GOT3 (cell line): ENCODE measurements at regions not wholly inside any gene's neighbourhood (a gene's known extent, or its start where the extent isn't known, plus 50 kb on each side); places are given as distances from the start of the nearest gene placed in this dataset.
"Not testable (repeated sequence)": the region's sequence is repeated elsewhere in the genome, so short reads cannot be mapped to it uniquely, and the experiment has no call there.

Experiments
- DNase-seq: peaks from one replicate; lab custom pipeline; 2025; ENCODE audit warnings: mixed read lengths; lab: John Stamatoyannopoulos, UW

DNA sequence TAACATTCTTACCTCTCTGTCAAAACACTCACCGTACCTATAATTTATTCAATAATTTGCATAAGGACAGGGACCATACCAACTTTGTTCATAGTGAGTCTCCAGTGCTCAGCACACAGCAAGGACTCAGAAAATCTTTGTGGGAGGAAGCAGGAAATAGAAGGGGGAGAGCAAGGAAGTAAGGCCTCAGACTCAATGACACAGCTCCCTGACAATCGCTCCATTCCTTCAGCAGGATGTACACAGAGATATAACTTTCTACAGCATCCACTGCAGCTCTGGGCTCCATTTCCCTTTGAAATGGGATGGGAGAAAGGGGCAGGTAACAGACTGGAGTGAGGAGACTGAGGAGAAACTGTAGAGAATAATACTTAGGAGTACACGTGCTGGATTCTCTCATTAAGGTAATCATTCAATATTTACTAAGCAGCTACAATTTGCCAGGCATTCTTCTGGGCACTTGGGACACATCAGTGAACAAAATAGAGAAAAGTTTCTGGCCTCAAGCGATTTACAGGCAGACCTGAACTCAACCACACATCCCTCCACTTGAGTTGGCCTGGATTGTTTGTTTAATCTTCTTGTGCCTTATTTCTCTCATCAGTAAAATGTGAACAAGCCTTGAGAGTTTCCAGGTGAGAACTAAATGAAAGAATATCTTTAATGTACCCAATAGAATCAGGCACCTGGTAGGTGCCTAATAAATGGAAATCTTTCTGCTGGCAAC, 330.3 kb upstream of the THBS1 start:
- DNase-seq = no peak

DNA sequence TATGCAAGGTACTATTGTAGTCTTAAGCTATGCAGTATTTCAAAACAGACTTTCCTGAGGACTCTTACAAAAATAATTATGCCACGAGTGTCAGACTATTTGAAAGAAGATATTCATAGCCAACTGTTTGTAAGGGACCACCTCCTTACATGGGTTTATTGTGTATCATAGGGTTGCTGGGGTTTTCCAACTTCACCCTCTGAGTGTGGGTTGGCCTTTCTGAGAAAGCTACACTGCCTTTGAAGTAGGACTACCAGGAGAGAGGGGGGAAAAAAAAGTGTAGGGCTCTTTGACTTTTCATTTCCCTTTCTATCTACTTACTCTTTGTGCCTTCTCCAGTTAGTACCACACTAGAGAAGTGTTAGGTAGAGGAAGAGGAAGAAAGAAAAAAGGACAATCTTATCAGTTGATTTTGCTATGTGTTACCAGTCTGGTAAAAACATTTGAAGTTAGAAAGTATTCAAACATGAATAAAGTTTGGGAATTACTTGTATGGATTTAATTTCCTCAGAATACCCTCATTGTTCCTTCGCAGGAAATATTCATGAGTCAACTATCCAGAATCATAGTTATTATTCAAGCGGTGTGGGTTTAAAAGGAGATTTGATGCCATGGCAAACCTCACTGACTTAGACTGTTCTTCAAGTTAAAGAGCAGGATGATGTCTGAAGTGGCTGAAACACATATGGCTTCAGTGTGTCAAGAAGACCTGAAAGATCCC, 329.3 kb upstream of the THBS1 start:
- DNase-seq = no peak

DNA sequence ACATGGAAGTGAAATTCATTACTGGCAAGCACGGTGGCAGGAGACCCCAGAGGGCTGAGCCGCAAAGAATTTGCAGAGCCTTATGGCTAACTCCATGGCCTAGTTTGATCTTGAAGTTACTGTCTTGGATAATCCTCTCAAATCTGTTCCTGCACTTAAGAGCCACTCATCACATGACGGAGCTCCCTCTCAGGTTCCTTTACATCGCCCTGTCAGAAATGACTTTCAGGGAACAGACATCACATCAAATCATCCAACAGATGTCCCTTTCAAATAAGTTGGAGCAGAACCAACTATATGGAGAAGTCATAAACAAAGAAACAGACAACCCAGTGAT, 328.8 kb upstream of the THBS1 start:
- no peak for DNase-seq

DNA sequence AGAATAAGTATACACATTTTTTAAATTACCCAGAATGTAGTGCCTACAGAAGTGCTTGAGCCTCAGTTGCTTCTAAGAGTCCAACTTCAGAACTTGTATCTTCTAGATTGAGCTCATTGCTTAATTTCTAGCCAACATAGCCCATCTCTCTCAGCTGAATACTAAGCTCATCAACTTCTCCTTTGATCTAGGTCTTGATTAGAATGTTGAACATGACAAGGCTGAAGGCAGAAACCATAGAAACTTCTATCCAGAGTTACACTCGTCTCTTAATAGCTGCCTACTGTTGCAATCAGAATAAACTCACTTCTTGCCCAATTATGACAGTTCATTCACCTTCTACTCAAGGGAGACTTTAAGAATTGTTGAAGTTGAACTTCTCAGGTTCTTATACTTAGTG, 327.3 kb upstream of the THBS1 start:
- no peak for DNase-seq

DNA sequence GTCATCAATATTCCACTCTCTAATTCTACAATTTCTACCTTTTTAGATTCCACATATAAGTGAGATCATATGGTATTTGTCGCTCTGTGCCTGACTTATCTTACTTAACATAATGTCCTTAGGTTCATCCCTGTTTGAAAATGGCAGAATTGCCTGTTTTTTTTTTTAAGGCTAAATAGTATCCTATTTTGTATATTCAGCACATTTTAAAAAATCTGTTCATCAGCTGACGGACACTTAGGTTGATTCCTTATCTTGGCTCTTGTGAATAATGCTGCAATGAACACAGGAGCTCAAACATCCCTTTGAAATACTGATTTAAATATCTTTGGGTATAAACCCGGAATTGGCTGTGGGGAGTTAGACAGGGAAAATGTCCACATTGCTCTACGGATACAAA, 326.7 kb upstream of the THBS1 start:
- no peak for DNase-seq

DNA sequence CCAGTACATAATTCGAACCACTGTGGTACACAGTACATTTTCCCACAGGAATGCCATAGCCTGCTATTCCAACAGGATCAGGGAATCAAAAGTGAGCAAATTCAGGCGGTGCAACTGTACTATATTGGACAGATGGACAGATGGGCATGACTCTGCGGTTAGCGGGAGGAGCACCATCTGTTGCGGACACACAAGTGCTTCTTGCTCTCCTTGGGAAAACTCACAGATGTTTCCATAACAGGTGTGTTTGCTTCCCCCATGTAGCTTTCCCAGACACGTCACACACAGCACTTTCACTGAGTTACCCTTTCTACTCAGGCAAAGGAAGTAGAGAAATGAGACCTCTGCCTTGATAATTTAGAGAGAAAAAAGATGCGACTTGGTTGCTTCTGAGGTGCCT, 325.1 kb upstream of the THBS1 start:
- no peak for DNase-seq

DNA sequence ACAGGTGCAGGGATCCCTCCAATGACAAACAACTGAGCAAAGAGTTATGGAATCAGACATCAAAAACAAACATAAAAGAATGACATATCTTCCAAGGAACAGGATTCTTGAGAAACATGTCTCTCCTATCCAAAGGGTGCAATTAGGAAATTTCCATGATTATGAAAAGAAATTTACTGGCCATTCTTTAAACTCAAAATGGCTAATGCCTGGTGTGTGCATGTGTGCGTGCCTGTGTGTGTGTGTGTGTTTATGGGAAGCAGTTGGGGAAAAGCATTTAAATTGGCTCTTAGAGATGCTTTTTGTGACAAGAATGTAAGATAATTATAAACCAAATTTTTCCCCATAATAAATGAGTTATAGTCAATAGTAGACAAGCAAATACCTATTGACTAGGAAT, 320.5 kb upstream of the THBS1 start:
- no peak for DNase-seq

DNA sequence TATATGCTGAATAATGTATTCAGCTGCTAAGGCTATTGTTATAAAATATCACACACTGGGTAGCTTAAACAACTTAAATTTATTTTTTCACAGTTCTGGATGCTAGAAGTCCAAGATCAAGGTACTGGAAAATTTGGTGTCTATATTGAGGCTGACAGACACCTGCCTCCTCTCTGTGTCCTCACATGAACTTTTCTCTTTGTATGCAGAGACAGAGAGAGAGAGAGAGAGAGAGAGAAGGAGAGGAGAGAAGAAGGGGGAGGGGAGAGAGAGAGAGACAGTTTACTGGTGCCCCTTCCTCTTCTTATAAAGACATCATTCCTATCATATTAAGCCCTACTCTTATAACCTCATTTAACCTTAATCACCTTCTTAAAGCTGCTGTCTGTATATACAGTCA, 320.1 kb upstream of the THBS1 start:
- no peak for DNase-seq

DNA sequence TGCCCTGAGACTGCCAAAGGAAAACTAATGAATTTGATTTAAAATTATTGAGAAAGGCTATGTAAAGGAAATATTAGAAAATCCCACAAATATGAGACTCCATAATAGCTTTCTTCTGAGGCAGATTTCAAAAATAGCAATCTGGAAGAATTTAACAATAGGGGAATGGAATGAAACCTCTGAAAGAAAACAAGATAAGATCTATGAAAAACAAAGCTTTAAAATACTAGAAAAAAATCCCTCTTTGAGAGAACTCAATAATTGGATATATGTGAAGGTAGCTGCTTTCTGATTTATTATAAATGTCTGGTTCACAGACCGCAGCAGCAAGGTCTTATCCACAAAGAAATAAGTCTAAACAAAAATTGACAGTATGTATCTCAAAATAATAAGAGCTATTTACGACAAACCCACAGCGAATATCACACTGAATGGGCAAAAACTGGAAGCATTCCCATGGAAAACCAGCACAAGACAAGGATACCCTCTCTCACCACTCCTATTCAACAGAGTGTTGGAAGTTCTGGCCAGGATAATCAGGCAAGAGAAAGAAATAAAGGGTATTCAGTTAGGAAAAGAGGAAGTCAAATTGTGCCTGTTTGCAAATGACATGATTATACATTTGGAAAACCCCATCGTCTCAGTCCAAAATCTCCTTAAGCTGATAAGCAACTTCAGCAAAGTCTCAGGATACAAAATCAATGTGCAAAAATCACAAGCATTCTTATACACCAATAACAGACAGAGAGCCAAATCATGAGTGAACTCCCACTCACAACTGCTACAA, 319.3 kb upstream of the THBS1 start:
- DNase-seq = not testable (repeated sequence)

DNA sequence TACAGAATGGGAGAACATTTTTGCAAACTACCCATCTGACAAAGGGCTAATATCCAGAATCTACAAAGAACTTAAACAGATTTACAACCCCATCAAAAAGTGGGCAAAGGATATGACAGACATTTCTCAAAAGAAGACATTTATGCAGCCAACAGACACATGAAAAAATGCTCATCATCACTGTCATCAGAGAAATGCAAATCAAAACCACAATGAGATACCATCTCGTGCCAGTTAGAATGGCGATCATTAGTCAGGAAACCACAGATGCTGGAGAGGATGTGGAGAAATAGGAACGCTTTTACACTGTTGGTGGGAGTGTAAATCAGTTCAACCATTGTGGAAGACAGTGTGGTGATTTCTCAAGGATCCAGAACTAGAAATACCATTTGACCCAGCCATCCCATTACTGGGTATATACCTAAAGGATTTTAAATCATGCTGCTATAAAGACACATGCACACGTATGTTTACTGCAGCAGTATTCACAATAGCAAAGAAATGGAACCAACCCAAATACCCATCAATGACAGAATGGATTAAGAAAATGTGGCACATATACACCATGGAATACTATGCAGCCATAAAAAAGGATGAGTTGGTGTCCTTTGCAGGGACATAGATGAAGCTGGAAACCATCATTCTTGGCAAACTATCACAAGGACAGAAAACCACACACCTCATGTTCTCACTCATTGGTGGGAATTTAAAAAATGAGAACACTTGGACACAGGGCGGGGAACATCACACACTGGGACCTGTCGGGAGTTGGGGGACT, 317.7 kb upstream of the THBS1 start:
- not testable (repeated sequence) for DNase-seq

DNA sequence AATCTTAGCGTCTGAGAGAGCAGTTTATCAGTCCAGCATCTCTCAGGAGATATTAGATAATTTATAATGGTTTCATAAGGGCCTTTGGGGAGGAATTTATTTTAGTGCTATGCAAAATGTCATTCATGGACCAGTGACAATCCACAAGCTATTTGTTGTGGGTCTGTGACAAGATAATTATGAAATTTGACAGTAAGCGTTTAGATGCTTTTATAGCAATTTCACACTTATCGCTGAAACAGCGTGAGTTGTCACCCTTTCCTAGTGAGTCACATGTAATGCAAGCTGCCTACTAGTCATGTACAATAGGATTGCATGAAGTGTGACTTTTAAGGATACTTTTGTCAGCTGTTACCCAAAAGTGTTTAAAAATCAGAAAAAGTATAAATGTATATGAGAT, 315.6 kb upstream of the THBS1 start:
- DNase-seq = no peak

DNA sequence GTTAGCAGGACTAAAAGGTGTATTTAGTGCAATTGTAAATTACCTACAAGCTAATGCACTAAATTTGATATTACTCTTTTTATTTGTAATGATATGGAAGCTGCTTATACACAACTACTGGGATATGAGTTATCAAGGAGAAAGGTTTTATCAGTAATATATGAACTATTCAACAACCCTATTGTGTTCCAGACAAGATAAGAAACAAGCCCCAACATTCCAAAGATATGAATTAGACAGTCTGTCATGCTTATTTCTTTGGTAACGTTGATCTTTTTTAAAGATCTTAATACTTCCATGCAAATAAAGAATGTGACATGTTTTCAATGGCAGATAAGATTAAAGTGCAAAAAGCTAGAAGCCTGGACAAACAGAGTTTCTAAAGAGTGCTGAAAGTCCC, 314.0 kb upstream of the THBS1 start:
- no peak for DNase-seq

DNA sequence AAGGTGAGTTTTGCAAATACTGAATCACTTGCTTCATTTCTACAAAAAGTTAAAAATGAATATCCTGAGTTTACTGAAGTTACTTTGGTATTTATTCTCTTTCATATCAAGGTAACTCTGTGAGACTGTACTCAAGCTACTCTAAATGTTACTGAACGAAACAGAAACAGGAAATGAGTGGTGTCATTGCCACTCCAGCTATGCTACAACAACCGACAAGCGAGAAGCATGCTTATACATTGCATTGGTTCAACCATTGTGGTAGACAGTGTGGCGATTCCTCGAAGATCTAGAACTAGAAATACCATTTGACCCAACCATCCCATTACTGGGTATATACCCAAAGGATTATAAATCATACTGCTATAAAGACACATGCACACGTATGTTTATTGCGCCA, 313.2 kb upstream of the THBS1 start:
- no peak for DNase-seq

DNA sequence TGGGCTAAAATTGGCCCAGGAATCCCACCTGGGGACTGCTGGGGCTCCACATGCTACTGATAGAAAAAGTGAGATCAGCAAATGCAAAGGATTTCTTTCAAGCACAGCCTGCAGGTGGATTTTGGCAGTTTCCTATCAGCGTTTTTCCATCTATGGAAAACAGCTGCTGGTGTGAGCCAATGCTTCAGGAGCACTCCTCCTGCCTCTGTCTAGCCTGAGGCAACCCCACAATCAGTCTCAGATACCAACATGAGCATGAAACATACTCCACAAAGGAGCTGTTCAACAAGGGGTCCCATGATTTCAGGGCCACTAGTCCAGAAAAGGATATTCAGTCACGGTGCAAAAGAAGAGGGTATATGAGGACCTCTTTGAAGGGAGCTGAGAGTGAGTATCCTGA, 311.5 kb upstream of the THBS1 start:
- no peak for DNase-seq

DNA sequence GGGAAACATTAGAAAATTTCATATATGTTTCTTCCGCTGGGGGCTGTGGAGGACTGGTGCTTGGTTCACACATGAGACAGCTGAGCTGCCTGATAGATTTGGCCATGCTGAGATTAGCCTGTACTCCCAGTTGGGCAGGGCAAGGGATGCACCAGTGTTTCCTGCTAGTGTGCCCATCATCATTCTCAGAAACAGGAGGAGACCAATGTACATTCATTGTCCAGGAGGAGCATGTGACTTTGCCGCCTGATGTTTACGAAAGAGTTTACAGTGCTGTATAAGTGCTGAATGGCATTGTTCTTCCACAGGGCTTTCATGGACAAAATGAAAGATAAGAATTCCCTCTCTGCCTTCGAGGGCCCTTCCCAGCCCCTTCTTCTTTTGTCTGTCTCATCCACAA, 311.1 kb upstream of the THBS1 start:
- no peak for DNase-seq

DNA sequence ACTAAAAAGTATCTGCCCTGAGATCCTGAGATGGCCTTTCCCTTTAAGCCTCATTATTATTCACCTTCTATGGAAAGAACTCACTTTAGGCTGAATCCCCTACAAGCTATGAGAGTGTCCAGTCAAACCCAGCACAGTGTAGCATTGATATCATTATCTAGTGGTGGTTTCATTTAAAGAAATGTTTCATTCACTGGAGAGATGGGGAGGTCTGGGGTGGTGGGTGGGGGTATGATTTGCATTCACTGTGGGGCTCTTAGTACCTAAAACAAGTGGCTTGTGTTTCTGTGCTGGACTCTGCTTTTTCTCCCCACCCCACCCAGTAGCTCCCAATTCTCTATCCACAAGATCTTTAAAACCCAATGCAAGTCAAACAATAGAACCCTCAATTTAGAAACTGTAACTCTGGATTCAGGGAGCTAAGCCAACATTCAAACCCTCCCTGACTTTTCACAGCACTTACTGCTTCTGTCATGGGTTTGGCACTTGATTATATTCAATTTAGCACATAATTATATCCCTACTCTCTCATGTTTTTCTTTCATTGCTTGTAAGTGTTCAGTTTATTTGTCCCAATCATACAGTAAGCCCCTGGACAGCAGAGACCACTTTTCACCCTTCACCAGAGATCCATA, 310.5 kb upstream of the THBS1 start:
- no peak for DNase-seq

DNA sequence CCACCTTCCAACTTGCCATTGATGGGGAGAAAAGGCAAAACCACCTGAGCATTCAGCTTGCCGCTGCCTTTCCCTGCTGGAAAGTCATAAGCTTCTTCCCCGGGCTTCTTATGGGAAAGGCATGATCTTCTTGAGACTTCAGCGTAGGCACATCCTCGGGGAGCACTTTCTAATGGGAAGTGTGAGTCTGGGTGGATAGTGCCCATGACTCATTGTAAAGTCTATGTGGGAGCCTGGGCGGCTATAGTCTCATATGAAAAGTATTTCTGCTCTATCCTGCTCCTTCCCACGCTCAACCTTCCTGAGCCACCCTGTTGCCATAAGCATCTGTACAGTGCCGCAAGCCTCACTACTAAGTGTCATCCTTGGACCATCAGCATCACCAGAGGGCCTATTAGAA, 309.9 kb upstream of the THBS1 start:
- no peak for DNase-seq

DNA sequence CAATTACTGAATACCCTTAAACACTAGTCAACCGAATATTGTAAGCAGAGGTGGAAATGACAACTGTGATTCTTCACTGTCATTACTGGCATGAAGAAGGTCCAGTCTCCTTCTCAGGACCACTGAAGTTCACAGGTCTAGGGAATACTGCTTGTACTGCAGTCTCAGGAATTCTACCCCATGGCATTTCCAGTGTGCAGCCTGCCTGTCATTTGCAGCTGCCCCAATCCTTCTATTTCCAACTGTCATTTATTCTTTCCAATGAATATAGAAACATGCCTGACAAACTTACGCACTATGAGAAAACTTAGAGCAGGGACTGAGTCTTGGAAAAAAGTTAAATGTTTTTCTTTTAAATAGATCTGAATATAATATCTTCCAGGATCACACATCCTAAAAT, 308.0 kb upstream of the THBS1 start:
- DNase-seq = no peak

DNA sequence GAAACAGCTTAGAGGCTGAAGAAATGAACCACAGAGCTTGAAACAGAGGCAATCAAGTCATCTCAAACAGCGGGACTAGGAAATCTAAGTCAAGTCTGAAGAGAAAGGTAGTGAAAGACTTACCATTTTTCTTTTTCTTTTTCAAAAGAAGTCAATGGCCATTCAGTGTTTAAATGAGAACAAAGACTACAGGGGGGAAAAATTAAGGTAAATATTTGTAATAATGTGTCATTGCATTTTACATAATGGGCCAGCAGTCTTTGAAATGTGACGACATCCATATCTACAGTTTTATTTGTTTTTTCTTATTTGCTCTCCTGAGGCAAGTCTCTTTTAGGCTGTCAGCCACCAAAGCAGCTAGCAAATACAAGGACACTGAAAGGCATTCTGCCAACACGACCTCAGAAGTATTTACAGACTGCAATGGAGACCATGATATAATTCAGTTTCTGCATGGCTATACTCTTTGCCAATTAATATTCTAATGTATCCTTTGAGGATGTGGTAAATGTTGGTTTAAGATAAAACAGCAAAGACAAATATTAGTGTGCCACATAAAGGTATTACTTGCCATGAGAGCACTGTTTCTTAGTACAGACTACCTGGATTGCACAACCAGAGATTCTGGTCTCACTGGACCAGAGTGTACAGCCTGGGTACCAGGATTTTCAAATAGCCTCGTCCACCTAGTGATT, 307.0 kb upstream of the THBS1 start:
- no peak for DNase-seq

DNA sequence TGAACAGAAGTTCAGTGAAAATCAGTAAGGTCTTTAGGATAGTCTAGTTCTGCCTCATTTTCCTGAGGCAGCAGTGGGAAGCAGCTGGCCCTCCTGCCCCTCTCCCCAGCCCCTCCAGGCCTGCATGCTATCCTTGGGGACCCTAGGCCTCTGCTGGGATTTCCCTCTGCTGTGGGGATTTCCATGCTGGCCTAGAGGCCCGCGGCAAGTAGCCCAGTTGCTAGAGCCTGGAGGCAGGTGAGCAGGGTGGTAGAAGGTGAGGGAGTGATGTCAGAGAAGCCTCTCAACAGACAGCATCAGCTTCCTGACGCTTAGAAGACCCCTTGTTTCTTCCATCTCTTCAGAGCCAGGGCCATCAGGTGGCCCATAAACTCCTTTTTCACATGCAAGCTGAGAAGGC, 305.8 kb upstream of the THBS1 start:
- DNase-seq = no peak

DNA sequence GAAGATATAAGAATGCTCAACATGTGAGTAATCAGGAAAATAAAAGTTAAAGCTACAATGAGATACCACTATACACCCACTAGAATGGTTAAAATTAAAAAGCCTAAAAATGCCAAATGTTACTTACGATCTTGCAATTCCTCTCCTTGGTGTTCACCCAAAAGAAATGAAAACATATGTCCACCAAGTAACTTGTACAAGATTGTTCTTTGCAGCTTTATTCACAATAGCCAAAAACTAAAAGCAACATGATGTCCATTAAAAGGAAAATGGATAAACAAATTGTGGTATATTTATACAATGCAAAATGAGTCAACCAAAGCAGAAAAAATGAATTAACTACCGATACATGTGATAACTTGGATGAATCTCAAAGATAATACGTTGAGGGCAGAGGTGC, 301.6 kb upstream of the THBS1 start:
- DNase-seq = no peak
